ENCODE measurements at regions not wholly inside any gene's neighbourhood (a gene's known extent, or its start where the extent isn't known, plus 50 kb on each side); places are given as distances from the start of the nearest gene placed in this dataset.
"Not testable (repeated sequence)": the region's sequence is repeated elsewhere in the genome, so short reads cannot be mapped to it uniquely, and the experiment has no call there.

GRCh38 chr18:25544546-25545287 is 192.8 kb upstream of the ZNF521 start:
- TF ChIP-seq TAF1 (IDR thresholded peaks at IDR 0.05; ENCODE audit: borderline replicate concordance, low read depth, low read length): no peak
- DNase-seq (ENCODE audit: insufficient read length) (no peak), FAIRE-seq (no peak)

- TF ChIP-seq TAF1 (IDR thresholded peaks at IDR 0.05; ENCODE audit: borderline replicate concordance, low read depth, low read length) (no peak), POLR2AphosphoS5 (IDR thresholded peaks at IDR 0.05; ENCODE audit: low read depth, low read length) (no peak), POLR2A (IDR thresholded peaks at IDR 0.05; ENCODE audit: low read depth, low read length) (no peak)
- DNase-seq (ENCODE audit: insufficient read length): no peak
- no peak for FAIRE-seq
These were observed 186.4 kb upstream of the ZNF521 start for GRCh38 chr18:25538175-25538922.

- DNase-seq (ENCODE audit: insufficient read length) (no peak), FAIRE-seq (no peak)
- no peak for TF ChIP-seq TAF1 (IDR thresholded peaks at IDR 0.05; ENCODE audit: borderline replicate concordance, low read depth, low read length)
- no peak for TF ChIP-seq POLR2AphosphoS5 (IDR thresholded peaks at IDR 0.05; ENCODE audit: low read depth, low read length)
- no peak for TF ChIP-seq POLR2A (IDR thresholded peaks at IDR 0.05; ENCODE audit: low read depth, low read length)
These were observed 183.5 kb upstream of the ZNF521 start for GRCh38 chr18:25535495-25535894.

GRCh38 chr18:25534401-25534800 is 182.4 kb upstream of the ZNF521 start:
- DNase-seq (ENCODE audit: insufficient read length) (no peak), FAIRE-seq (no peak)
- no peak for TF ChIP-seq POLR2AphosphoS5 (IDR thresholded peaks at IDR 0.05; ENCODE audit: low read depth, low read length)
- no peak for TF ChIP-seq TAF1 (IDR thresholded peaks at IDR 0.05; ENCODE audit: borderline replicate concordance, low read depth, low read length)
- no peak for TF ChIP-seq POLR2A (IDR thresholded peaks at IDR 0.05; ENCODE audit: low read depth, low read length)

GRCh38 chr18:25533218-25533617 is 181.3 kb upstream of the ZNF521 start:
- TF ChIP-seq POLR2A (IDR thresholded peaks at IDR 0.05; ENCODE audit: low read depth, low read length): no peak
- TF ChIP-seq POLR2AphosphoS5 (IDR thresholded peaks at IDR 0.05; ENCODE audit: low read depth, low read length): no peak
- TF ChIP-seq TAF1 (IDR thresholded peaks at IDR 0.05; ENCODE audit: borderline replicate concordance, low read depth, low read length): no peak
- FAIRE-seq: no peak
- no peak for DNase-seq (ENCODE audit: insufficient read length)

DNA sequence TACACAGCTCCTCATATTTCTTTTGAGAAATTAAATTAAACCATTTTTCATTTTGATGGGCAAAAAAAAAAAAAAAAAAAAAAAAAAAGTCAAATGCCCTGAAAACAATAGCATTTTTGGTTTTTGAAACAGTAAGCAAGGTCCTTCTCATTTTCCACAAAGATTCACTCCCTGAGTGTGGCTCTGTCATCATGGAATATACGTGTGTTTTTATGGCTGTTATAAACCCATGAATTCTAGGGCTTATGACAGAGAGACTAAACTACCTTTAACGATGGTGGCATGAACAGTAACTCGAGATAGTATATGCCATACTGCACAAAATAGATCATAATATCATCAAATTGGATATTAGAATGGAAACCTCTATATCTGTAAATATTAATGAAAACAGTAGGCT is 179.2 kb upstream of the ZNF521 start:
- no peak for FAIRE-seq
- no peak for DNase-seq (ENCODE audit: insufficient read length)
- no peak for TF ChIP-seq TAF1 (IDR thresholded peaks at IDR 0.05; ENCODE audit: borderline replicate concordance, low read depth, low read length)
- no peak for TF ChIP-seq POLR2AphosphoS5 (IDR thresholded peaks at IDR 0.05; ENCODE audit: low read depth, low read length)
- no peak for TF ChIP-seq POLR2A (IDR thresholded peaks at IDR 0.05; ENCODE audit: low read depth, low read length)

GRCh38 chr18:25525789-25526188 is 173.8 kb upstream of the ZNF521 start:
- FAIRE-seq; DNase-seq (ENCODE audit: insufficient read length): not testable (repeated sequence)

GRCh38 chr18:25518716-25519053 is 166.7 kb upstream of the ZNF521 start:
- TF ChIP-seq POLR2AphosphoS5 (IDR thresholded peaks at IDR 0.05; ENCODE audit: low read depth, low read length) (no peak), TAF1 (IDR thresholded peaks at IDR 0.05; ENCODE audit: borderline replicate concordance, low read depth, low read length) (no peak), POLR2A (IDR thresholded peaks at IDR 0.05; ENCODE audit: low read depth, low read length) (no peak)
- no peak for FAIRE-seq
- no peak for DNase-seq (ENCODE audit: insufficient read length)

DNA sequence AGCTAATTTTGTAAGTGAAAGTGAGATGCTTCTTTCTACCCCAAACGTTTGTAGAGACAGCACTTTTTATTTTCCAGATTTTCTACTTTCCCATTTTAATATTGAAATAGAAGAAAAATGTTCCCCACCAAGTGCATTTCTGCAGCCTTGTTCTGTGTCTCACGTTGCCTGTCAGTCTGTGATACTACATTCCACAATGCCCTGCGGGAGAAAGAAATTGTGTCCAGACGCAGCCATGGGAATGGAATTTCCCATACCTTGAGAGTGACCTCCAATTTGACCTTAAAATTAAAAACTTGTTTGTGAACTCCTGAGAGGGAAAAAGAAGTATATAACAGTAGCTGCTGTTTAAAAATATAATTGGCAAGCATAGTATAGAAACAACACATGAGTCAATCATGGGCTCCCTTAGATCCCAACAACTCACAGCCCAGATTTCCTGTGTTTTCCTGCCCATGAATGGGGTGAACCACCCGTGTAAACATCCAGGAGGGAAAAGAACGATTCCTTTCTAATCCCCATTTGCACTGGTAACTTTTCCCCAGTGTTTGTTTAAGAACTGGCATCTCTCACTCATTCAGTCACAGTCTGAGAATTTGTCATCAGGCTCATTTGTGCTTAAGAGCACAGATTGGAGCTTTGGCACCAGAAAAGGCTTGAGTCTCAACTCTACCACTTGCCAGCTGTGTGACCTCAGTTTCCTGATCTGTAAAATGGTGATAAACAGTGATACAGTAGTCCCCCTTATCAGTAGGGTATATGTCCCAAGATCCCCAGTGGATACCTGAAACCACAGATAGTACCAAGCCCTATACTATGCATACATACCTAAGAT is 166.1 kb upstream of the ZNF521 start:
- TF ChIP-seq TAF1 (IDR thresholded peaks at IDR 0.05; ENCODE audit: borderline replicate concordance, low read depth, low read length): no peak
- no peak for TF ChIP-seq POLR2AphosphoS5 (IDR thresholded peaks at IDR 0.05; ENCODE audit: low read depth, low read length)
- no peak for TF ChIP-seq POLR2A (IDR thresholded peaks at IDR 0.05; ENCODE audit: low read depth, low read length)
- DNase-seq (ENCODE audit: insufficient read length) (no peak), FAIRE-seq (no peak)

DNA sequence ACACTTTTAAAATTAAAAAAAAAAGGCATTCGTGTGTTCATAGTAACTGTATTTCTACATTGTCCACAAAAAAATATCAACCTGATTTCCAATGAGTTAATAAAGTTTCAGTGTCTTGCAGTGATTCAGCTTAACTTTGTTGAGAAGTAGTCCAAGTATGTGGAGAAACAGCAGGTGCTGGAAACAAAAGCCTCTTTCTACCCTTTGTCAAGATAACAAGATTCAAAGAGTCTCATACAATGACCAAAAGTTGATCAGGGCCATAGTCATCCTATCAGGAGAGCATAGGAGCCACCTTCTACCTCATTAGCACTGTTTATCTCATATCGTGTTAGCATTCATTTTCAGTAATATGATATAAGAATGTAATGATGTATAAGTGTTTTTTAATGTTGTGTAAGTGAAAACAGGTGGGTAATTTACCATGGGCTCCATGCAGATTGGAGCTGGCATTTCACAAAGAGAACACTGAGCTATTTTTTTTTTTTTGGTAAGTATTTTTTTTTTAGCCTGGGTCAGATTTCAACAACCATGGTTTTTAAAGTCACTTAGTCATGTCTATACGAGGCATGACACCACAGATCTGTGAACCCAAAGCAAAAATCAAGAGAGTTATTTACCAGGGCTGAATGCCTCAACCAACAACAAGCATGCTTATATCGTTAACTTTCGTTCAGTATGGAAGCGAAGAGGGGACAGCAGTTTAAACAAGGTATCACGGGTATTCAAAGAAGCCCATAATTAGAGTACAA is 165.0 kb upstream of the ZNF521 start:
- no peak for FAIRE-seq
- no peak for TF ChIP-seq TAF1 (IDR thresholded peaks at IDR 0.05; ENCODE audit: borderline replicate concordance, low read depth, low read length)
- TF ChIP-seq POLR2A (IDR thresholded peaks at IDR 0.05; ENCODE audit: low read depth, low read length): no peak
- TF ChIP-seq POLR2AphosphoS5 (IDR thresholded peaks at IDR 0.05; ENCODE audit: low read depth, low read length): no peak
- DNase-seq (ENCODE audit: insufficient read length): no peak

DNA sequence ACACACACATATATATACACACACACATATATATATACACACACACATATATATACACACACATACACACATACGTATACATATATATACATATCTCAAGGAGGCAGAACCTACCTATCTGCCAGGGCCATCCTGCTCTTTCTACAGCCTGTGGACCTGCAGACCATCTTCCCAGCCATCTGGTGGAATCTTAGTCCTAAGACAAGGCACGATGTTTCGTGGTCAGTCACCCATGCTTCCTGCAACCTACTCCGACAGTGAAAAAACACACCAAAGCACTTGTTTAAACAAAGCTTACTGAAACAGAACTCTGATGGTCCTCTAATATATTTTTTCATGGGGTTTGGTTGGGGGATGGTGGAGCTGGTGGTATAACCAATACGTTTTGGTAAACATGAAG is 164.2 kb upstream of the ZNF521 start:
- FAIRE-seq (no peak), DNase-seq (ENCODE audit: insufficient read length) (no peak)
- TF ChIP-seq POLR2A (IDR thresholded peaks at IDR 0.05; ENCODE audit: low read depth, low read length) (no peak), TAF1 (IDR thresholded peaks at IDR 0.05; ENCODE audit: borderline replicate concordance, low read depth, low read length) (no peak), POLR2AphosphoS5 (IDR thresholded peaks at IDR 0.05; ENCODE audit: low read depth, low read length) (no peak)

All from GM12892 (cell line).